OCI-LY7 (cell line): ENCODE measurements at regions not wholly inside any gene's neighbourhood (a gene's known extent, or its start where the extent isn't known, plus 50 kb on each side); places are given as distances from the start of the nearest gene placed in this dataset.

Experiments used
- CTCF ChIP-seq: fragments of 200-600 bp; sonication (generic); conservative IDR thresholded peaks from 2 replicates; pipeline ENCODE4 v1.5.1; 2014; ENCODE audit warnings: mild to moderate bottlenecking, antibody characterized with exemption, low read length, moderate library complexity, mixed read lengths
- EZH2phosphoT487 ChIP-seq: fragments of 200-600 bp; sonication (generic); IDR thresholded peaks from 2 replicates; pipeline ENCODE4 v1.6.1; 2018; ENCODE audit warnings: low read depth, borderline replicate concordance, mild to moderate bottlenecking, mixed run types, antibody characterized with exemption, low read length, moderate library complexity, mixed read lengths

GRCh38 chr6:165807249-165807960 is 144.4 kb upstream of the PDE10A start:
- TF ChIP-seq CTCF = no peak
- no peak for TF ChIP-seq EZH2phosphoT487
